ENCODE measurements at regions not wholly inside any gene's neighbourhood (a gene's known extent, or its start where the extent isn't known, plus 50 kb on each side); places are given as distances from the start of the nearest gene placed in this dataset.

- peaks cover 5% of the 10 kb centered on the region for H3K27me3 ChIP-seq (ENCODE audit: insufficient read depth, poor library complexity, severe bottlenecking)
- TF ChIP-seq CTCF (IDR thresholded peaks at IDR 0.05; ENCODE audit: insufficient read depth, low read length) (no peak), GABPA (IDR thresholded peaks at IDR 0.05; ENCODE audit: low read depth) (no peak), SPI1 (IDR thresholded peaks at IDR 0.05; ENCODE audit: borderline replicate concordance, low read depth) (no peak), POLR2AphosphoS5 (IDR thresholded peaks at IDR 0.05; ENCODE audit: low read depth) (no peak)
- TF ChIP-seq, protein P1, sequence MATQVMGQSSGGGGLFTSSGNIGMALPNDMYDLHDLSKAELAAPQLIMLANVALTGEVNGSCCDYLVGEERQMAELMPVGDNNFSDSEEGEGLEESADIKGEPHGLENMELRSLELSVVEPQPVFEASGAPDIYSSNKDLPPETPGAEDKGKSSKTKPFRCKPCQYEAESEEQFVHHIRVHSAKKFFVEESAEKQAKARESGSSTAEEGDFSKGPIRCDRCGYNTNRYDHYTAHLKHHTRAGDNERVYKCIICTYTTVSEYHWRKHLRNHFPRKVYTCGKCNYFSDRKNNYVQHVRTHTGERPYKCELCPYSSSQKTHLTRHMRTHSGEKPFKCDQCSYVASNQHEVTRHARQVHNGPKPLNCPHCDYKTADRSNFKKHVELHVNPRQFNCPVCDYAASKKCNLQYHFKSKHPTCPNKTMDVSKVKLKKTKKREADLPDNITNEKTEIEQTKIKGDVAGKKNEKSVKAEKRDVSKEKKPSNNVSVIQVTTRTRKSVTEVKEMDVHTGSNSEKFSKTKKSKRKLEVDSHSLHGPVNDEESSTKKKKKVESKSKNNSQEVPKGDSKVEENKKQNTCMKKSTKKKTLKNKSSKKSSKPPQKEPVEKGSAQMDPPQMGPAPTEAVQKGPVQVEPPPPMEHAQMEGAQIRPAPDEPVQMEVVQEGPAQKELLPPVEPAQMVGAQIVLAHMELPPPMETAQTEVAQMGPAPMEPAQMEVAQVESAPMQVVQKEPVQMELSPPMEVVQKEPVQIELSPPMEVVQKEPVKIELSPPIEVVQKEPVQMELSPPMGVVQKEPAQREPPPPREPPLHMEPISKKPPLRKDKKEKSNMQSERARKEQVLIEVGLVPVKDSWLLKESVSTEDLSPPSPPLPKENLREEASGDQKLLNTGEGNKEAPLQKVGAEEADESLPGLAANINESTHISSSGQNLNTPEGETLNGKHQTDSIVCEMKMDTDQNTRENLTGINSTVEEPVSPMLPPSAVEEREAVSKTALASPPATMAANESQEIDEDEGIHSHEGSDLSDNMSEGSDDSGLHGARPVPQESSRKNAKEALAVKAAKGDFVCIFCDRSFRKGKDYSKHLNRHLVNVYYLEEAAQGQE (IDR thresholded peaks at IDR 0.05; ENCODE audit: insufficient replicate concordance, low read depth), result no peak
- no peak overlapping the region for H3K4me3 ChIP-seq (replicated peaks; ENCODE audit: insufficient read depth, low read length)
- H3K27ac ChIP-seq (replicated peaks), result no peak overlapping the region
- no peak for DNase-seq (ENCODE audit: low read depth in 1 of 2, low spot score in 1 of 2)
Measured at GRCh38 chr15:62521396-62521795, 356.3 kb upstream of the C2CD4B start.

DNA sequence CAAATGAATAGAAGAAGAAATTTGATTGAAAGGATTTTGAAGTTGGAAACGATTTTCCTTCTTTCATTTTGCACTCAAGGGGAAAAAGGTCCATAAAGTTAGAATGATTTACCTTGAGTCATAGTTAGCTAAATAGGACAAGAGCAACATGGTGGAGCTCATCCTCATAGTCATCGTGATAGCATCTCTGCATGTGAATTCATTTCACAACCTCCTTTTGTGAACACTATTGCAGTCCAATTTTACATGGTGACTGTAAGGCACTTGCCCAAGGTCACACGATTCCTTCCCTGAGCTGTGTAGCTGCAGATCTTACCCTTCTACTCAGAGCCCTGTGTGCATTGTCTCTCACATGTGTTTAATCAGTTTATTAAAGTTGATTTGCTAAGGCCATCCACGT is 359.8 kb upstream of the C2CD4B start:
- Histone ChIP-seq H3K4me3 (replicated peaks; ENCODE audit: insufficient read depth, low read length) (no peak overlapping the region), H3K27me3 (ENCODE audit: insufficient read depth, poor library complexity, severe bottlenecking) (peaks cover 5% of the 10 kb centered on the region), H3K27ac (replicated peaks) (no peak overlapping the region)
- TF ChIP-seq GABPA (IDR thresholded peaks at IDR 0.05; ENCODE audit: low read depth), result no peak
- TF ChIP-seq, protein P1 (IDR thresholded peaks at IDR 0.05; ENCODE audit: insufficient replicate concordance, low read depth), result no peak
- no peak for TF ChIP-seq CTCF (IDR thresholded peaks at IDR 0.05; ENCODE audit: insufficient read depth, low read length)
- no peak for TF ChIP-seq SPI1 (IDR thresholded peaks at IDR 0.05; ENCODE audit: borderline replicate concordance, low read depth)
- TF ChIP-seq POLR2AphosphoS5 (IDR thresholded peaks at IDR 0.05; ENCODE audit: low read depth), result no peak
- DNase-seq (ENCODE audit: low read depth in 1 of 2, low spot score in 1 of 2), result no peak

- Histone ChIP-seq H3K27me3 (ENCODE audit: insufficient read depth, poor library complexity, severe bottlenecking) (no peaks in the 10 kb centered on the region), H3K4me3 (replicated peaks; ENCODE audit: insufficient read depth, low read length) (no peak overlapping the region), H3K27ac (replicated peaks) (no peak overlapping the region)
- TF ChIP-seq SPI1 (IDR thresholded peaks at IDR 0.05; ENCODE audit: borderline replicate concordance, low read depth) (no peak), POLR2AphosphoS5 (IDR thresholded peaks at IDR 0.05; ENCODE audit: low read depth) (no peak), GABPA (IDR thresholded peaks at IDR 0.05; ENCODE audit: low read depth) (no peak), CTCF (IDR thresholded peaks at IDR 0.05; ENCODE audit: insufficient read depth, low read length) (no peak)
- TF ChIP-seq, protein P1 (IDR thresholded peaks at IDR 0.05; ENCODE audit: insufficient replicate concordance, low read depth), result no peak
- no peak for DNase-seq (ENCODE audit: low read depth in 1 of 2, low spot score in 1 of 2)
Measured at GRCh38 chr15:62527387-62527786, 362.3 kb upstream of the C2CD4B start.
